ENCODE measurements at regions not wholly inside any gene's neighbourhood (a gene's known extent, or its start where the extent isn't known, plus 50 kb on each side); places are given as distances from the start of the nearest gene placed in this dataset.

DNA sequence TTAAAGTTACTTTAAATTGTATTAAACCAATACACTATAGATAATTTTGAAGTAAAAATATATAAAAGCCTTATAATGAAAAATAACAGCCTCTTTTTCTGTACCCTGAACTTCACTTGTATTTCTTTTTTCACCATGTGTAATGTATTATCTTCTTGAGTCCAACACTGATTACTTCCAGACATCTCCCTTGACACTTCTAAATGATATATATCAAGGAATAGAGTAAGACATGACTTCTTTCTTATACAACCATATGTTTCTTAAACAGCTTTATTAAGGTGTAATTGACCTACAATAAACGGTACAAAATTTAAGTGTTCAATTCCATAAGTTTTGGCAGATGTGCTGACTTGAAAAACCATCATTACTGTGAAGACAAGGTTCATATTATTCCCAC lies 531.9 kb downstream of the OLFM4 start:
- H3K36me3 ChIP-seq (ENCODE audit: control insufficient read depth, insufficient read depth, low read length), result no peaks in the 10 kb centered on the region
- DNase-seq, result no peak
- H3K4me3 ChIP-seq (ENCODE audit: insufficient read depth, low read depth, low read length, poor library complexity, severe bottlenecking), result no peak overlapping the region
- H3K4me1 ChIP-seq (ENCODE audit: control insufficient read depth, insufficient read depth, low read length, poor library complexity, severe bottlenecking), result no peaks in the 10 kb centered on the region
- no peak overlapping the region for H3K27ac ChIP-seq (ENCODE audit: insufficient read depth, low read length, poor library complexity, severe bottlenecking)
- no peaks in the 10 kb centered on the region for H3K9me3 ChIP-seq (ENCODE audit: control insufficient read depth, low read length)
- H3K27me3 ChIP-seq (replicated peaks; ENCODE audit: control insufficient read depth, insufficient read depth, low read length, poor library complexity, severe bottlenecking), result no peaks in the 10 kb centered on the region

DNA sequence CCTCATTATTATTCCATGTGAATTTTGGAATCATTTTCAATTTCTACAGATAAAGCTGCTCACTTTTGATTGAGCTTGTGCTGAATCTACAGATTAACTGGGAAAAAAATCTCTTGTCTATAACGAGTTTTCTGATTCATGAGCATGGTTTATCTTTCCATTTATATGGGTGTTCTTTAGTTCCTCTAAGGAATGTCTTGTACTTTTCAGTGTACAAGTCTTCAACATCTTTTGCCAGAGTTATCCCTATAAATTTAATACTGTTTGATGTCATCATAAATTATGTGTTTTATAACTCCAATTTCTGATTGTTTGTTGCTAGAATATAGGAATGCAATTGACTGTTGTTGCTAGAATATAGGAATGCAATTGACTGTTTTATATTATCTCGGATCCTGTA lies 533.8 kb downstream of the OLFM4 start:
- Histone ChIP-seq H3K4me3 (ENCODE audit: insufficient read depth, low read depth, low read length, poor library complexity, severe bottlenecking) (no peak overlapping the region), H3K27ac (ENCODE audit: insufficient read depth, low read length, poor library complexity, severe bottlenecking) (no peak overlapping the region), H3K27me3 (replicated peaks; ENCODE audit: control insufficient read depth, insufficient read depth, low read length, poor library complexity, severe bottlenecking) (no peaks in the 10 kb centered on the region), H3K4me1 (ENCODE audit: control insufficient read depth, insufficient read depth, low read length, poor library complexity, severe bottlenecking) (no peaks in the 10 kb centered on the region), H3K36me3 (ENCODE audit: control insufficient read depth, insufficient read depth, low read length) (no peaks in the 10 kb centered on the region), H3K9me3 (ENCODE audit: control insufficient read depth, low read length) (no peaks in the 10 kb centered on the region)
- DNase-seq, result no peak

DNA sequence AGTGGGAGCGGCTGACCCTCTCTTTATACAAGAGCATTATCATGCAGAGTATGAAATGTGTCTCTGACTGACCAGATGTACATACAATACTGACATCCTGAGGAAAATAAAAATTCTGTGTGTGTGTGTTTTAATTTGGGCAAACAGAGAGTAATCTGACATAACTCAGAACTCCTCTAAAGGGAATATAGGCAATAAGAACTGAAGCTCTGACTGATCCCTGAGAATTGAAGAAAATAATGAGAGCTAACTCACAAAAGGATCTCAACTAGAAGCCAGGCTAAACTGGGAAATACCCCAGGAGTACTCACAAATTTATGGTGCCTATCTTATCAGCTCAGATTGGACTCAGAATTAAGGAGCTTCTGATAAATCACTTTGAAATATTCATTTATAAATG lies 539.9 kb downstream of the OLFM4 start:
- Histone ChIP-seq H3K36me3 (ENCODE audit: control insufficient read depth, insufficient read depth, low read length) (no peaks in the 10 kb centered on the region), H3K27me3 (replicated peaks; ENCODE audit: control insufficient read depth, insufficient read depth, low read length, poor library complexity, severe bottlenecking) (no peaks in the 10 kb centered on the region), H3K9me3 (ENCODE audit: control insufficient read depth, low read length) (no peaks in the 10 kb centered on the region), H3K4me3 (ENCODE audit: insufficient read depth, low read depth, low read length, poor library complexity, severe bottlenecking) (no peak overlapping the region), H3K27ac (ENCODE audit: insufficient read depth, low read length, poor library complexity, severe bottlenecking) (no peak overlapping the region), H3K4me1 (ENCODE audit: control insufficient read depth, insufficient read depth, low read length, poor library complexity, severe bottlenecking) (no peaks in the 10 kb centered on the region)
- no peak for DNase-seq

DNA sequence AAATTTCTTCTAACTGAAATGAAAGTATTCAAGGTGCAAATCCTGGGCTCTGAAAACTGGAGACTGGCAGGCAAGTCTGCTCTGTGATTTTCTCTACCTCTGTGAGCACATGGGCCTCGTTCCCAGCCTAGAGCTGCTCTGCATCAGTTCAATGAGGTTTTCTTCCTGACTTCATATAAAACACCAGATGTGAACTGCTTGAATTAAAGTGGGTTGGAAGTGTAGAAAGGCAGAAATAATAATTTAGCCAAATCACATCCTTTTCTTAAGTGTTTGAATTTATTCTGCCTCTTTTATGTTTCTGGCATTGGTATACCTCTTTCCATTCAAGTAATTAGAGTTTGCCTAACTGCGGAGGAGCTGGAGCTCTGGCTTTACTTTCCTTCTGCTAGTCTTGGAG lies 540.8 kb downstream of the OLFM4 start:
- H3K36me3 ChIP-seq (ENCODE audit: control insufficient read depth, insufficient read depth, low read length), result no peaks in the 10 kb centered on the region
- no peaks in the 10 kb centered on the region for H3K4me1 ChIP-seq (ENCODE audit: control insufficient read depth, insufficient read depth, low read length, poor library complexity, severe bottlenecking)
- no peak for DNase-seq
- H3K4me3 ChIP-seq (ENCODE audit: insufficient read depth, low read depth, low read length, poor library complexity, severe bottlenecking), result no peak overlapping the region
- H3K27ac ChIP-seq (ENCODE audit: insufficient read depth, low read length, poor library complexity, severe bottlenecking), result no peak overlapping the region
- H3K9me3 ChIP-seq (ENCODE audit: control insufficient read depth, low read length), result no peaks in the 10 kb centered on the region
- no peaks in the 10 kb centered on the region for H3K27me3 ChIP-seq (replicated peaks; ENCODE audit: control insufficient read depth, insufficient read depth, low read length, poor library complexity, severe bottlenecking)

DNA sequence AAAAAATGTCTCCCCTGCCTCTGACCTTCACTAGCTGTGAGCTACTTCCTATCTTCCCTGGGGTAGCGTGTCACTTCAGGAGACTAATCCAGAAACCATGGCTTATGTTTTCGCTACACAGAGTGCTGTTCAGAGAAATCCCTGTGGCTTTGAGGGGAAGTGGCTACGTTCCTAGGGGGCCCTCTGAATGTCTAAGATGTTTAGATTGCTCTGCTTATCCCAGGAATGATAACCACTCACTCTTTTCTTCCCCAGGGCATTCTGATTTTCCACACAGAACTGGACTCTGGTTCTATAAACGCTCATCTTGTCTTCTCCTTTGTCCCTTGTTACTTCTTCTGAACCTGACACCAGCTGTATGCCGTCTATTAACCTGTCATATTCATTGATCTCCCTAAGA lies 572.5 kb downstream of the OLFM4 start:
- no peaks in the 10 kb centered on the region for H3K9me3 ChIP-seq (ENCODE audit: control insufficient read depth, low read length)
- H3K4me1 ChIP-seq (ENCODE audit: control insufficient read depth, insufficient read depth, low read length, poor library complexity, severe bottlenecking), result no peaks in the 10 kb centered on the region
- H3K27ac ChIP-seq (ENCODE audit: insufficient read depth, low read length, poor library complexity, severe bottlenecking), result no peak overlapping the region
- DNase-seq, result no peak
- no peaks in the 10 kb centered on the region for H3K36me3 ChIP-seq (ENCODE audit: control insufficient read depth, insufficient read depth, low read length)
- no peak overlapping the region for H3K4me3 ChIP-seq (ENCODE audit: insufficient read depth, low read depth, low read length, poor library complexity, severe bottlenecking)
- H3K27me3 ChIP-seq (replicated peaks; ENCODE audit: control insufficient read depth, insufficient read depth, low read length, poor library complexity, severe bottlenecking), result no peaks in the 10 kb centered on the region

DNA sequence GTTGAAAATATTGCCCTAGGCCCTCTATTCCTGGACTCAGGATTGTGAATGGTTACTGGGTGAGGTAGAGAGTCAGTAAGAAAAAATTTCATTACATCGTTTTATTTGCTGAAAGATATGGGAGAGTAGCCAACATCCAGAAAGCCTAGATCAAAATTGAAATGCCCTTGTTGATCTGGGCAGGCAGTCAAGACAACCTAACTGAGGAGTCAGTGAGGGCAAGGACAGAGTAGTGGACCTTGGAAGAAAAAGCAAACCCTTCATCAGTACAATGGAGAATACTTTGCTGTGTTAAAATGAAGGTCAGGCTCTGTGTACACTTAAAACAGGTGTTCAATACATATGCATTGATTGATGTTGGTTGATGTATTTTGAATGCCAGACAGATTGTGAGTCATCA lies 576.7 kb downstream of the OLFM4 start:
- Histone ChIP-seq H3K27ac (ENCODE audit: insufficient read depth, low read length, poor library complexity, severe bottlenecking) (no peak overlapping the region), H3K9me3 (ENCODE audit: control insufficient read depth, low read length) (no peaks in the 10 kb centered on the region)

DNA sequence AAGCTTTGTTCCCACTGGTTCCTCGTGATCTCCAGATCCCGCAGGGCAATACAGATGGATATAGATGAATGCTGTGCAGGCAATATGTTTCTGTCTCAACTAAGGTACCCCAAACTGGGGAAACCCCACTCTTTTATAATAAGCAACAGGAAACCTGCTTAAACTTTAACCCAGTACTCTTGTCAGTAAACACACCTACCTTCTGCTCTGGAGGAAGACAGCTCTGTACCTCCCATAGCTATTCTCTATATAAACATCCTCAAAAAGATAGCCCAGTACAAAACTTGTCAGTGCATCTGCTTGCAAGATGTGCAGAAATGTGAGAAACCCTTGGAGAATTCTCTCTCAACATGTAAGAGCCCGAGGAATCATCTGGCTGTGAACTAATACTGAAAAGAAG lies 583.6 kb downstream of the OLFM4 start:
- no peaks in the 10 kb centered on the region for H3K9me3 ChIP-seq (ENCODE audit: control insufficient read depth, low read length)
- no peaks in the 10 kb centered on the region for H3K4me1 ChIP-seq (ENCODE audit: control insufficient read depth, insufficient read depth, low read length, poor library complexity, severe bottlenecking)
- DNase-seq, result no peak
- H3K36me3 ChIP-seq (ENCODE audit: control insufficient read depth, insufficient read depth, low read length), result no peaks in the 10 kb centered on the region
- H3K4me3 ChIP-seq (ENCODE audit: insufficient read depth, low read depth, low read length, poor library complexity, severe bottlenecking), result no peak overlapping the region
- no peak overlapping the region for H3K27ac ChIP-seq (ENCODE audit: insufficient read depth, low read length, poor library complexity, severe bottlenecking)
- no peaks in the 10 kb centered on the region for H3K27me3 ChIP-seq (replicated peaks; ENCODE audit: control insufficient read depth, insufficient read depth, low read length, poor library complexity, severe bottlenecking)

More for the DNA sequence above, 576.7 kb downstream of the OLFM4 start:
- no peaks in the 10 kb centered on the region for H3K27me3 ChIP-seq (replicated peaks; ENCODE audit: control insufficient read depth, insufficient read depth, low read length, poor library complexity, severe bottlenecking)
- H3K36me3 ChIP-seq (ENCODE audit: control insufficient read depth, insufficient read depth, low read length), result no peaks in the 10 kb centered on the region
- H3K4me3 ChIP-seq (ENCODE audit: insufficient read depth, low read depth, low read length, poor library complexity, severe bottlenecking), result no peak overlapping the region
- no peak for DNase-seq
- no peaks in the 10 kb centered on the region for H3K4me1 ChIP-seq (ENCODE audit: control insufficient read depth, insufficient read depth, low read length, poor library complexity, severe bottlenecking)

DNA sequence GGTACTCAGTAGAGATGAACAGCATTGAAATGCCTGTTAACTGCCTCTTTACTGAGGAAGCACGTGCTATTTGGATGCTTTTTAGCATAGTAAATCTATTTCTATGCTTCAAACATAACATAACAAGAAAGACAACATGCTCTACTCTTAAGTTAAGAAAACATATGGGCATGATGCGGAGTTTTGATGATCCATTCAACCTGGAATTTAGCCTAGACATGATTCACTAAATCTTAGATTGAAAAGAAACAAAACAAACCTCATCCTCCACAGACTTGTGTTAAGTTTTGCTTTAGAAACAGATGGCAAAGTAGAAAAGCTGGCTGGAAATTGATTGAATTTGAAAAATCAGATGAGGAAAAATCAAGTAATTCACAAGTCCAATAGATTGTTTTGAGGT lies 593.8 kb downstream of the OLFM4 start:
- no peak overlapping the region for H3K27ac ChIP-seq (ENCODE audit: insufficient read depth, low read length, poor library complexity, severe bottlenecking)
- H3K36me3 ChIP-seq (ENCODE audit: control insufficient read depth, insufficient read depth, low read length), result no peaks in the 10 kb centered on the region
- no peaks in the 10 kb centered on the region for H3K4me1 ChIP-seq (ENCODE audit: control insufficient read depth, insufficient read depth, low read length, poor library complexity, severe bottlenecking)
- no peak overlapping the region for H3K4me3 ChIP-seq (ENCODE audit: insufficient read depth, low read depth, low read length, poor library complexity, severe bottlenecking)
- DNase-seq, result no peak
- no peaks in the 10 kb centered on the region for H3K27me3 ChIP-seq (replicated peaks; ENCODE audit: control insufficient read depth, insufficient read depth, low read length, poor library complexity, severe bottlenecking)
- no peaks in the 10 kb centered on the region for H3K9me3 ChIP-seq (ENCODE audit: control insufficient read depth, low read length)

DNA sequence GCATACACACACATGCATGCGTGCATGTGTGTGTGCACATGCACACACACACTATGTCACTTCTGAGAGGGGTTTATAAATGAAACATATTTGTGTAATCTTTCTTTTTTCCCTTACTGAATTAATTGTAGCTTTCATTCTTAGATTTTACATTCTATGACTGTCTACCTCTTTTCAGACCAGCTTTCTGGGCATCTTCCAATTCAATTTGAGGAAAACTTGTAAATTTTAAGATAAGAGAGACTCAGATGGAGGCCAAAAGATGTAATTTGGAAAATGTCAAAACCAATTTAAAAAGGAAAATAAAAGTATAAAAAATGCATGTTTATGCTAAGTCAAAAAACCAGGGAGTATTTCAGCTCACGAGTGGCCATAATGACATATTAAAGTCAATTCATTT lies 594.5 kb downstream of the OLFM4 start:
- Histone ChIP-seq H3K27me3 (replicated peaks; ENCODE audit: control insufficient read depth, insufficient read depth, low read length, poor library complexity, severe bottlenecking) (no peaks in the 10 kb centered on the region), H3K36me3 (ENCODE audit: control insufficient read depth, insufficient read depth, low read length) (no peaks in the 10 kb centered on the region), H3K9me3 (ENCODE audit: control insufficient read depth, low read length) (no peaks in the 10 kb centered on the region), H3K27ac (ENCODE audit: insufficient read depth, low read length, poor library complexity, severe bottlenecking) (no peak overlapping the region), H3K4me3 (ENCODE audit: insufficient read depth, low read depth, low read length, poor library complexity, severe bottlenecking) (no peak overlapping the region), H3K4me1 (ENCODE audit: control insufficient read depth, insufficient read depth, low read length, poor library complexity, severe bottlenecking) (no peaks in the 10 kb centered on the region)
- no peak for DNase-seq

DNA sequence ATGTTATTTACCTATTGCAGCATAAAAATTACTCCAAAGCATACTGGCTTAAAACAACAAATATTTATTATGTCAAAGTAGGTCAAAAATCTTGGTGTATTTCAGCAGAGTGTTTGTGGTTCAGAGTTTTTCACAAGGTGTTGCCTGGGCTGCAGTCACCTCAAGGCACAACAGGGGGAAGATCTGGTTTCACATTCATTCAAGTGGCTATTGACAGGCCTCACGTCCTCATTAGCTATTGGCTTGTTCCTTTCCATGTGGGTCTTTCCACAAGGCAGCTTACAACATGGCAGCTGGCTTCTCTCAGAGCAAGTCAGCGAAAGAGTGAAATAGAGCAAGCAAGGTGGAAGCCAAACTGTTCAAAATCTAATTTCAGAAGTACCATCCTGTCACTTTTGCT lies 602.9 kb downstream of the OLFM4 start:
- Histone ChIP-seq H3K4me3 (ENCODE audit: insufficient read depth, low read depth, low read length, poor library complexity, severe bottlenecking) (no peak overlapping the region), H3K27me3 (replicated peaks; ENCODE audit: control insufficient read depth, insufficient read depth, low read length, poor library complexity, severe bottlenecking) (no peaks in the 10 kb centered on the region), H3K4me1 (ENCODE audit: control insufficient read depth, insufficient read depth, low read length, poor library complexity, severe bottlenecking) (no peaks in the 10 kb centered on the region), H3K36me3 (ENCODE audit: control insufficient read depth, insufficient read depth, low read length) (no peaks in the 10 kb centered on the region), H3K9me3 (ENCODE audit: control insufficient read depth, low read length) (no peaks in the 10 kb centered on the region), H3K27ac (ENCODE audit: insufficient read depth, low read length, poor library complexity, severe bottlenecking) (no peak overlapping the region)
- DNase-seq, result no peak

DNA sequence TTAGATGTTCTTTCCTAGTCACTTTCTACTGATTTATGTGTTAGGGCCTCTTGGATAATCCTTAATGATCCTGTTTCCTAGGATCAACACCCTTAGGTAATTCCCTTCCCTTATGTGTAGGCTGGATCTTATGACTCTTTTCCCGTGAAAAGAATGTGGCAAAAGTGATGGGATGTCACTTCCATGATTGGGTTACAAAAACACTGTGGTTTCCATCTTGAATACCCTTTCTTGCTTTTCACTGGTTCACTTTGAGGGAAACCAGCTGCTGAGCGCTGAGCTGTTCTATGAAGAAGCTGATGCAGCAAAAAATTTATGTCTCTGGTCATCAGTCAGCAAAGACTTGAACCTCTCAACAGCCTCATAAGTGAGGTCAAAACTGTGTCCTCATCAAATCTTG lies 609.4 kb downstream of the OLFM4 start:
- Histone ChIP-seq H3K36me3 (ENCODE audit: control insufficient read depth, insufficient read depth, low read length) (no peaks in the 10 kb centered on the region), H3K9me3 (ENCODE audit: control insufficient read depth, low read length) (no peaks in the 10 kb centered on the region), H3K27ac (ENCODE audit: insufficient read depth, low read length, poor library complexity, severe bottlenecking) (no peak overlapping the region), H3K4me3 (ENCODE audit: insufficient read depth, low read depth, low read length, poor library complexity, severe bottlenecking) (no peak overlapping the region), H3K4me1 (ENCODE audit: control insufficient read depth, insufficient read depth, low read length, poor library complexity, severe bottlenecking) (no peaks in the 10 kb centered on the region), H3K27me3 (replicated peaks; ENCODE audit: control insufficient read depth, insufficient read depth, low read length, poor library complexity, severe bottlenecking) (no peaks in the 10 kb centered on the region)
- no peak for DNase-seq
